ENCODE measurements at regions not wholly inside any gene's neighbourhood (a gene's known extent, or its start where the extent isn't known, plus 50 kb on each side); places are given as distances from the start of the nearest gene placed in this dataset.

DNA sequence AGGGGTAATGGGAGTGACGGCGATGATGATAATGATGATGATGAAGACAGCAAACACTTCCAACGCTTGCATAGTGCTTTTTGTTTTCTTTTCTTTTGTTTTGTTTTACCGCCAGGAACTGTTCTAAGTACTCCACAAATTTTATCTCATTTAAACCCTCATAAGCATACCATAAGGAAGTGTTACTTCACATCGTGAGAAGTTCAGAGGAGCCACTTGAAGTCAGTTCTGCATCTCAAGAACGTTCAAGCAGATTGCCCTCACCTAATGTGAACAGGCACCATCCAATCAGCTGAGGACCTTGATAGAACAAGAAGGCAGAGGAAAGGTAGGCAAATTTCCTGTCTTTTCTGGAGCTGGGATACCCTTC, 104.1 kb downstream of the LSM3 start:
- TF ChIP-seq POLR2AphosphoS5 (IDR thresholded peaks at IDR 0.05) (no peak), CTCF (IDR thresholded peaks at IDR 0.05) (no peak), EP300 (IDR thresholded peaks at IDR 0.05; ENCODE audit: low read depth) (no peak)
